GM19468 (cell line): ENCODE measurements at regions not wholly inside any gene's neighbourhood (a gene's known extent, or its start where the extent isn't known, plus 50 kb on each side); places are given as distances from the start of the nearest gene placed in this dataset.

ENCODE experiments used
- ATAC-seq: cut with Tn5 transposase; IDR thresholded peaks from one replicate; pipeline ENCODE4 v1.9.1; 2021; ENCODE audit warnings: mild to moderate bottlenecking, moderate library complexity, moderate number of reproducible peaks; ENCODE audit not compliant: unreplicated experiment; ENCODE audit errors: extremely low read depth

GRCh38 chr11:27216270-27217149, 146.5 kb downstream of the CCDC34 start:
- no peak for ATAC-seq

- ATAC-seq = no peak
Observed at GRCh38 chr11:27215471-27216269, 147.3 kb downstream of the CCDC34 start.

- ATAC-seq = no peak
Observed at GRCh38 chr11:27214713-27215112, 148.3 kb downstream of the CCDC34 start.

GRCh38 chr11:27213232-27213660, 149.8 kb downstream of the CCDC34 start:
- no peak for ATAC-seq

- no peak for ATAC-seq
Observed at GRCh38 chr11:27212248-27212780, 150.7 kb downstream of the CCDC34 start.

GRCh38 chr11:27211370-27212127, 151.5 kb downstream of the CCDC34 start:
- ATAC-seq = no peak

- no peak for ATAC-seq
Observed at GRCh38 chr11:27210531-27210930, 152.5 kb downstream of the CCDC34 start.

GRCh38 chr11:27209562-27210005, 153.4 kb downstream of the CCDC34 start:
- ATAC-seq = no peak

GRCh38 chr11:27208846-27209245, 154.2 kb downstream of the CCDC34 start:
- ATAC-seq = no peak

GRCh38 chr11:27207025-27207650, 155.9 kb downstream of the CCDC34 start:
- no peak for ATAC-seq

- ATAC-seq = no peak
Observed at GRCh38 chr11:27205779-27206570, 157.0 kb downstream of the CCDC34 start.

GRCh38 chr11:27205250-27205649, 157.8 kb downstream of the CCDC34 start:
- no peak for ATAC-seq

- peak; percentile 35 for ATAC-seq
Observed at GRCh38 chr11:27204529-27204928, 158.5 kb downstream of the CCDC34 start.

GRCh38 chr11:27203077-27203647, 159.9 kb downstream of the CCDC34 start:
- no peak for ATAC-seq

GRCh38 chr11:27201454-27202302, 161.1 kb downstream of the BBOX1 start:
- no peak for ATAC-seq

GRCh38 chr11:27200779-27201453, 160.3 kb downstream of the BBOX1 start:
- ATAC-seq = no peak

- no peak for ATAC-seq
Observed at GRCh38 chr11:27196203-27196897, 155.7 kb downstream of the BBOX1 start.
